HG02678 (cell line): ENCODE measurements at regions not wholly inside any gene's neighbourhood (a gene's known extent, or its start where the extent isn't known, plus 50 kb on each side); places are given as distances from the start of the nearest gene placed in this dataset.

Experiments used
- ATAC-seq: cut with Tn5 transposase; IDR thresholded peaks from one replicate; pipeline ENCODE4 v1.9.1; 2021; ENCODE audit warnings: mild to moderate bottlenecking, moderate library complexity; ENCODE audit not compliant: unreplicated experiment

DNA sequence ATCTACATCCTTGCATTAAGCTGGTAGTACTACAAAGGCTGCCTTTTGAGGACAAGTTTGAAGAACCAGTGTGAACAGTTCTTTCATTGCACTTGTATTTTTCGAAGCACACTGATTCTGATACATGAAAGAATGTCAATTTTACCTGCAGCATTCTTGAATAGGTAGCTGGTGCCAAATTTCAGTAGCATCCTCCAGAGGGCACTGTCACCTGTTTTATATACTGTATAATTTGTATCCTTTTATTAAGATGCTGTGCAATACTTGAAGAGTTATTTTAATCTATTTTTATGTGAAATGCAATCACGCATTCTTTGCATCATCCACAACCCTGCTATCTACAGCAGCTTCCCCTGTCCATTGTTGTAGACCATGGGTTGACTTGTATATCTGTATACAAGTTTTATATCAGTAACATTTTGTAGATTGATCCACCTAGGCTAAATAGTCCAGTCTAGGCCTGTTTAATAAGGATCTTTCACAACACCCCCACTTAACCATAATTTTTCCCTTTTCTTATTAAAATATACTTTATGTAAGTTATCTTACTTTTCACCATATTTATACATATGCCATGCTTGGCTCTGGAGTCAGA, 325.7 kb downstream of the PCDH7 start:
- ATAC-seq = no peak

DNA sequence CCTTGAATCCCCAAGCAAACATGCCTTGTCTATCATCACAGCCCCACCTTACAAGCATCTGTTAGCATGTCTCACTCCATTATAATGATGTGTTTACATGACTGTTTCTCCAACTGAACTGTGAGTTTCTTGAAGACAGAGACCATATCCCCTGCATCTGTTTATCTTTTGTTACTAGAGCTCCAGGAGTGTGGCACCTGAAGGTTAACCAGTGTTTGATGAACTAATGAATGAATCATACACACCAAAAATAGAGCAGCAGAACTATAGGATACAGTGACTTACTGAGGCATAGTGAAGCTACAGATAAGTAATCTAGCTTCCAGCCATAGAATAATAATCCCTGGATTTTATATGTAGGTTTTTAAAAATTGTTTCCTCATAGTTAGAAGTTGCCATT, 331.0 kb downstream of the PCDH7 start:
- ATAC-seq = no peak

DNA sequence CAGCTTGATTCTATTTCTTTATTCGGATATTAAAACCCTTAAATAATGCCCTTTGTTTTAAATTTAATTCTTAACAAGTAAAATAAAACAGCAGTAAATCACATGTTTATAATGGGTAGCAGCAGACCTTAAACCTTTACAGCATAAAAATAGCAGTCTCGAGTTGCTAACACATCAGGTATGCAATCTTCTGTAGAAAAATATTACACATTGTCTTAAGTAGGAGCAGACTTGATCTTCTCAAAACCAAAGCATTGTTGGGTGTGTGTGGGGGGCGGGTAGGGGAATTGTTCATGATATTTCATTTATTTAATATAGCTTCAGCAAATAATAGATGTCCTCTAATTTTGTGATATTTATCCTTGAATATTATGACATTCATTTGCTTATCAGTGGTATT, 331.4 kb downstream of the PCDH7 start:
- no peak for ATAC-seq

DNA sequence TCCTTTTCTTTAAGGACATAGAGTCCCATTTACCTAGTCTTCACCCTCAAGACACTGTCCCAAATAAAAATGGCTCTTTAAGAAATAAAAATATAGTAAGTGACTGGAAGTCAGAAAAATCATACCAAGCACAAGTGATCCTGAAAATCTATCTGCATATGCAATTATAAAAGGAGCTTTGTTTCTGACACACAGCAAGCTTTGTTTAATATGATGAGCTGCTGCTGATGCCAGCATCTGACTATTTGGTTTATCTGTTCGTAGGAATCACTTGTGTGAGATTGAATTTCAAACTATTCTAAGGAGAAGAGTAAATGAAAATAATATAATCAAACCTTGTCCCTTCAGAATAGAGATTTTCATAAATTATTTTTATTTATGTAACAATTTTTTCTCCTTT, 332.4 kb downstream of the PCDH7 start:
- ATAC-seq = no peak

DNA sequence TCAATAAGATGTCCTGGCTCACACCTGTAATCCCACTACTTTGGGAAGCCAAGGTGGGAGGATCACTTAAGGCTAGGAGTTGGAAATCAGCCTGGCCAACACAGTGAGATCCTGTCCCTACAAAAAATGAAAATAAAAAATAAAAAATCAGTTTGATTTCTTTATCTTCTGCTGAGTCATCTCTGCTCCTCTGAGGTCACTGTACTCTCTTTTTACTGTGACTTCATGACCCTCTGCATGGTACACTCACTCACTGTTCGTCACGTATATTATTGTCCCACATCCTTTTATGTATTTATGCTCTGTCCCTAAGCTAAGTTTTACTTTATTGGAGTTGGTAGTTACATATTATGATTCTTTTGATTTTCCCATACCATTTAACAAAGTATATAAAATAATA, 333.3 kb downstream of the PCDH7 start:
- ATAC-seq = no peak

DNA sequence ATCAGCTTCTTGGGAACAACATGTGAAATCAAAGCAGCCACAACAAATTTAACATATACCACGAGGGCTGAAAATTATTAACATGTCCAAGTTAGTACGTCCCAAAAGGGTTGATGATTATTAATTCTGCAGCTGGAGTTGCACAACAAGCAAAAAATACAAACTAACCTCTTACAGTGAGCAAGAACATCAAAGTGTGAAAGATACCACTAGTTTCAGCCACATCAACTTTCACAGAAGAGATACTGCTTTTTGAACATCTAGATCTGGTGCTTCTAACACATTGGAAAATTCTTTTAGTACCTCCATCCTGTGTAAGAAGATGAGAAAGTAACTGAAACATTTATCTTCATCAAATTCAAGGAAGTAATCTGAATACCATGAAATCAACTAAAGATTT, 334.1 kb downstream of the PCDH7 start:
- no peak for ATAC-seq

DNA sequence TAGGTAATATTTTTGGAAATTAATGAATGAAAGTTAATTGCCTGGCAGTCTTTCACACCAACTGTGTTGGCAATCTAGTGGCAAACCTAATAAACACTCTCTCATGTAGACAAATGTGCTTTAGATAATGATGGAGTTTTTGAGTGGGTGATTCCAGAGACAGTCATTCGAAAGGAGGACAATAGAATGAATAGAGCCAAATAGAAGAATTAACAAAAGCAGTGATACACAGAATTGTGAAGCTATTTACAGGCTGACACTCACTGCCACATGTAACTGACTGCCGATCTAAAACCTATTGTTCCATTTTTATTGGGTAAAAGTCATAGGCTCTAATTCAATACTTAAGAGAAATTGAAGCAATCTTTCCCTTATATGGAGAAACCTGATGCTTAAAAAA, 338.5 kb downstream of the PCDH7 start:
- ATAC-seq = no peak

DNA sequence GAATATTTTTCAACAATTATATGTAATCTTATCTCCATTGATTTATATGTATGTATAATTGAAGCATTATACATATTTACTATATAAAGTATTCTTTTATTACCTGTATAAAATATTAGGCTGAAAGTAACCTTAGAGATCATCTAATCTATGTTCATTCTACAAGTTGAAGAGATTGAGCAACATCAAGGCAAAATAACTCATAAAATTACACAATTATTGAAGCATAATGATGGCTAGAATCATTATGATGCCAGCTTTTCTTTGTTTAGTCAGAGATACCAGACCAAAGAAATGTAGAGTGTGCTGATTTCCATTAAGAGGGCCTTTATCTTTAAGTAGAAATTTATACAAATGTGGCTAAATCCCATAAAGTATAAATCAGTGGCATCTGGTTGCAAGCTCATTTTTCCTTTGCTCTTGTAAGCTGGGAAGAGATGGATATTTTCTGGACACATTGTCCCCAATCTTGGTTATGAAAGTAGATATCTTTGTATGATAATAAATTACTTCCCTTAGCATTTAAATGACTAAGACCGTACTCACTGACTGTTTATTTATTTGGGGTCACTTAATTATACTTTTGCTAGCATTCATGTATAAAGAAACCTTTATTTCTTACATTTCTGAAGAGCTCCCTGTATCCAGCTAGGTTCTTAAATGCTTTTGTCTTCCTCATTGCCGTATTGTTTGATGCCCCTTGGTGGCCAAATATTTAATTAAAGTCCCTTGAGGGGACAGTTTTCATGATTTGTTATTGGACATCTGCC, 339.8 kb downstream of the PCDH7 start:
- no peak for ATAC-seq

DNA sequence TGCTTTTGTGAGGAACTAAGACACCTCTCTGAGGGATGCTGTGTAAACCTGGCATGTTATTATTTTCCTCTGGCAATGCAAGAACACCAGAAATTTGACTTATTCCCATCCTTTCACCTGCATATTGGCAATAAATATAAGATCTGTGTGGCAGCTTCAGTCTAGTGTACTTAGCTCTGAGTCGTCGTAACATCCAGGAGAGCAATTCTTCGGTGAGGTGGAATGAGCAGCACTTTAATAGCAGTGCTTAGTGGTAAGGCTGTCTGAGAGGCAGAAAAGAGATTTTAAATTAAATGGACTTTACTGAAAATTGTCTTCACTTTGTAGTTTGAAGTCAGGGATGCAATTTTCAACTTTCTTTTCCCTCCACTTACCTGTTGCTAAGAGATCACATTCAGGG, 344.9 kb downstream of the PCDH7 start:
- ATAC-seq = no peak

DNA sequence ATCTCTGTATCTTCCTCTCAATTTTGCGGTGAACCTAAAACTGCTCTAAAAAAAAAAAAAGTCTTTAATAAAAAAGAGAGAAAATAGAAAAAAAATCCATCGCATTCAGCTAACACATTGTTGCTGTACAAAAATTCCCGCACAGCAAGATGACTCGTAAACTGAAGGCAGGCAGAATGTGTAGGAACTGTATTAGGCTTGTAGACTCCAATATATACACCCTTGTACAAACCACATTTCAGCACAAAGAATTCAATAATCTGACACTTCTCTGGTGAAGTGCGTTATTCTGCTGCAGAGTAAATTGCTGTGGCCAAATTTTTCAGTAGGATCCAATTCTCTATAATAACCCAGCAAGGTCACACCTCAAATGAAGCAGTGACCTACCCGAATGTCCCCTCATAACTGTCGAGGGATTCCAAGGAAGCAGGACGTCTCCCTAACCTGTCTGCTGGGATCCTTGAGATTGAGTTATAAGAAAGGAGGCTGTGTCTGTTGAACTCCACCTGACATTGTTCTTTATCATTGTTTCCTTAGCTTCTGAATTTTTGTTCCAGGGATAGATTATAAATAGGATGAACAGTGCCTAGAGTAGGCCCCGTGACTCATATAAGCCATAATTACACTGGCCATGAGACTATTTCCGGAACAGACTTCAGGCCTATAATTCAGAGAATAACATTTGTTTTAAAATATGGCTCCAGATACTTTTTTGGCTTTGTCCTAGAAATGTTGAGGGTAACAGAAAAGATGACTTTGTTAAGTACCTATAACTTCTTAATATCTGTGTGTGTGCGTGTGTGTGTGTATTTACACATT, 348.3 kb downstream of the PCDH7 start:
- no peak for ATAC-seq

DNA sequence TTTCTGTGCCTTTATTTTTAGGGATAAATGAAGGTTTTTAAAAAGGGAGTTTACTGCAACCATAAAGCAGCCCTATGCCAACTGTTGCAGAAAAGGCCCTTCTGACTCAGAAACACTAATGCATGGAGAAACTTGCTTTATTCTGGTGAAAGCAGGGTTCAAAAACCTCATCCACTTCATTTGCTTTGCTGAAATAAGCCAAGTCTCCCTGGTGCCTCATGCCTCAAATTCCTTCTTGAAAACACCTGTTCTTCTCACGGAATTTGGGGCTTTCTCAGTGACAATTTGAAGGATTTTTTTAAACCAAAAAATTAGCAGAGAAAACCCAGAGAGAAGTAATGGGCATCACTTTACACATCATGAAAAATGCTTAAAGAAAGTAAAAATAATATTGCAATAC, 349.0 kb downstream of the PCDH7 start:
- no peak for ATAC-seq

DNA sequence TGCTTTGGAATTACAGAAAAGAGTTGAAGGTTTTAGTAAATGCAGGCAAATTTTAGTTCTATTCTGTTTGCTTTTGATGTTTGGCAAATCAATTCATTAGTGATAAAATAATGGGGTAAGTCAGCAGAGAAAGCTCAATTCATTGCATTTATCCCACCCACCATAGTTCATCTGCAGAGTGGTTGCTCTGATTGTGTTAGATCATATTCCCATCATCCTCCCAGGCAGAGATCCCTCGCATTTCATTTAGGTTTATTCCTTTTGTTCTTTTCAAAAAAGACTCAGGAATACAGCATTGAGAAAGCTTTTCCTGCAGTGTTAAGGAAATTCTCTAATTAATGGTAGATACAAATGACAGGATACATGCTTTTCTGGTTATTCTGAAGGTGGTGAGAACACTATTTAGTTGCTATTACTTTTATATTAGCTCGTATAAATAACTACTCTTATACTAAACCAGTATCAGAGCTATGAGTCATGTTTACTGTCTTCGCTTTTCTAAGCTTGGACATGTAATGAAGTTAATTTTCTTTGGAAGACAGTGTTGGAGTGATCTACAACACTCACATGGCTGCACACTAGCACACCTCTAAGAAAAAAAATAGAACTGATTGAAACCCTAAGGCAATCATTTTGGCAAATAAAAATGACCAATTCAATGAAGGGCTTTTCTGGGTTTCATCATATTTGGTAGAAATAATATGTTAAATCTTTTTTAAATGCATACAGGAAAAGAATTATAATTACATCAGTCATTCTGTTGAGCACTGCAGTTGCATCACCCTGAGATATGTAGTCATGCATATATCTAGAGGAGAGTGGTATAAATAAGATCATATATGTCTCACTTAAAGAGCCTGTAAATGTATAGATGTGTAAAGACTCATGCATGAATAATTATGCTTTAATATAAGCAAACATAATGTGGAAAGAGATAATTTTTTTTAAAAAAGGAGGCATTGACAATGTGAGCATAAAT, 351.6 kb downstream of the PCDH7 start:
- ATAC-seq = no peak

DNA sequence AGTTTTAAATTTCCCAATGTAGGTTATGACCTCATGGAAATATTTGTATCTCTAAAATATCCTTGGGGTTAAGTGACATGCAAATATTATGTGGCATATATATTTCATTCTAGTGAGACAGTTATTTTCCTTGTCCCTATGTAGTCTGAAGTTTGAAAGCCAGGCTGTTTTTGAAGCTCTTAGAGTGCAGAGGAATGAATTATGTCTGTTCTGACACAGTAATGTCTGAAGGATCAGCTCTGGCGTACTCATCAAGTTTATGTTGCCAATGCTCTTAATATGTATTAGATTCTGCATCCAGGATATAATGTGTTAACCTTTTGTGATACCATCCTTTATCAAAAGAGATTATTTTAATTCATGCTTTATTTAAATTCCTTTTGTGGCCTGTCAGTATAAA, 355.8 kb downstream of the PCDH7 start:
- no peak for ATAC-seq

DNA sequence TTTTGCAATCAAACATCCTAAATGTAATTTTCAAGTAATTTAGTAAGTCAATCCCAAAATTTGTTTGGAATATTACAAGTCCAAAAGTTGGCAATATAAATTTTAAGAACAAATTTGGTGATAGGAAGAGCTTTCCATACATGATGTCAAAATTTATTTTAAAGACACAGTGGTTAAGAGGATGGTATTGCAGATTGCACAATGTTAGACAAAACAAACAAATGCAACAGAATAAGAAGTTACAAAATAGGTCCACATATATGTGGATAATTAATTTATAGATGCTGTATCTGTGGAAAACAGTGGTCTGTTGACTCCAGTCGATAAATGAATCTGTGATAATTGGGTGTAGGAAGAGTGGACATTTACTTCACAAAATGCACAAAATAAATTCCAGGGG, 358.5 kb downstream of the PCDH7 start:
- ATAC-seq = no peak

DNA sequence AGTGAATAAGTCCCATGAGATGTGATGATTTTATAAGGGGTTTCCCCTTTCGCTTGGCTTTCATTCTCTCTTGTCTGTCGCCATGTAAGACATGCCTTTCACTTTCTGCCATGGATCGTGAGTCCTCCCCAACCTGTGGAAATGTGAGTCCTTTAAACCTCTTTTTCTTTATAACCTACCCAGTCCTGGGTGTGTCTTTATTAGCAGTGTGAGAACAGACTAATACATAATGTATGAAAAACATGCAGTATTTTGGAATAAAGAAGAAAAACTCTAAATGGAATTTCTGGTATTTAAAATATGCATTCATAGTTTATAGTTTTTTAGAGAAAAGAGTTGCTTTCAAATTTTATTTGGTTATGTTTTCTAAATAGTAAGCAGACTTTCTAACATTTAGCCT, 360.7 kb downstream of the PCDH7 start:
- ATAC-seq = no peak

DNA sequence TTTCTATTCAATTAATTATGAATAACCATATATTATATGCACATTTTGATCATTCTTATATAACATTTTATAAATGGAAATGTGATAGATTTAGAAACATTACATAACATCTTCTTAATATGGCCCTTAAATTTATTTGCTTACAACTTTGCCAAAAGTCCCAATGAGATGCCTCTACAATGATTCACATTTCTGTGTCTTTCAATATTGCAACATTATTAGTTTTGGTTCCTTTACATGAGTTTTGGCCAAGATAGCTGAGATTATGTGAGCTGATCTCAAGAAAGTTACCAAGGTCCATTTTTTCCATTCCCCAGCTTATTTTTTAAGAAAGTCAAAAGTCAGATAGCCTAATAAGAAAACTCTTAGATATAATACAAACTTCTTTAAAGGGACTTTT, 361.2 kb downstream of the PCDH7 start:
- no peak for ATAC-seq

DNA sequence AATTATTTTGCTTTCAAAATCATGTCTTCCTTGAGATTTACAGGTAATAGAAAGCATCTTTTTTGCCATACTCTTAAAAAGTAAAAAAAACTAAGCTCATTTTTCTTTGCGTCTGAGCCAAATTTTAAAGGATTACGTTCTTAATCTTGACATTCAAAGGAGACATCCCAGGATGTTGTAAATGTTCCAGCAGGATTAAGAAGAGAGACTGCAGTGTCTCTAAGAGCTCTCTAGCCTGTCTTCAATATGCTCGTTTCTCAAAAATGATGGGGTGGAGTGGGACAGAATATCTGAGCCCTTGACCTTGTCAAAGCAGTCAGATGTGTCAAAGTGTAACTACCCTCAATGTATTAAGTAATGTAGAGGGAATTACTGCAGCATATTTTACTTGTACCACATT, 363.3 kb downstream of the PCDH7 start:
- ATAC-seq = no peak

DNA sequence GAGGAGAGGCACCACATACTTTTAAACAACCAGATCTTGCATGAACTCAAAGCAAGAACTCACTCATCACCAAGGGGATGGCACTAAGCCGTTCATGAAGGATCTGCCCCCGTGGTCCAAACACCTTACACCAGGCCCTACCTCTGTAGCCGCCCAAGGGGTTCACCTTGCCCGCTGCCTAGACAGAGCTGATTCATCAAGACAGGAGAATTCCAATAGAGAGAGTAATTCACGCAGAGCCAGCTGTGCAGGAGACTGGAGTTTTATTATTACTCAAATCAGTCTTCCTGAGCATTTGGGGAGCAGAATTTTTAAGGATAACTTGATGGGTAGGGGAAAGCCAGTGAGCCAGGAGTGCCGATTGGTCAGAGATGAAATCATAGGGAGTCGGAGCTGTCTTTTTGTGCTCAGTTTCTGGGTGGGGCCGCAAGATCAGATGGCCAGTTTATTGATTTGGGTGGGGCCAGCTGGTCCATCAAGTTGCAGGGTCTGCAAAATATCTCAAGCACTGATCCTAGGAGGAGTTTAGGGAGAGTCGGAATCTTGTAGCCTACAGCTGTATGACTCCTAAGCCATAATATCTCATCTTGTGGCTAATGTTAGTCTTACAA, 364.7 kb downstream of the PCDH7 start:
- no peak for ATAC-seq

DNA sequence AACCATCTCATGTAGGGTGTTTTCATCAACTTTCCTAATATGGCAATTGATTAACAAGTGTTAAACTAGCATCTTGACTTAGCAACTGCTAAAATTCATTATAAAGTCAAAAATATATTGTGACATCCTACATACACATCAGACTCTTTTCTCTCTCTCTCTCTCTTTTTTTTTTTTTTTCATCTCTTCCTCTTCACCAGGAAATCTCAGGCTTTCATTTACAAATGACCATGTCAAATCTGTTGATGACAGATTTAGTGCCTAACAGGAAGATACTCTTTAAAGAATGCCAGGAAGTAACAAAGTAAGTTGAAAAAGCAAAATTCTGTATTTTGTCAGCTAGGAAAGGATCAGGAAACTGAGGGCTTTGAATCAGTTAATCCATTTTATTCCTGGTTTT, 365.5 kb downstream of the PCDH7 start:
- no peak for ATAC-seq

DNA sequence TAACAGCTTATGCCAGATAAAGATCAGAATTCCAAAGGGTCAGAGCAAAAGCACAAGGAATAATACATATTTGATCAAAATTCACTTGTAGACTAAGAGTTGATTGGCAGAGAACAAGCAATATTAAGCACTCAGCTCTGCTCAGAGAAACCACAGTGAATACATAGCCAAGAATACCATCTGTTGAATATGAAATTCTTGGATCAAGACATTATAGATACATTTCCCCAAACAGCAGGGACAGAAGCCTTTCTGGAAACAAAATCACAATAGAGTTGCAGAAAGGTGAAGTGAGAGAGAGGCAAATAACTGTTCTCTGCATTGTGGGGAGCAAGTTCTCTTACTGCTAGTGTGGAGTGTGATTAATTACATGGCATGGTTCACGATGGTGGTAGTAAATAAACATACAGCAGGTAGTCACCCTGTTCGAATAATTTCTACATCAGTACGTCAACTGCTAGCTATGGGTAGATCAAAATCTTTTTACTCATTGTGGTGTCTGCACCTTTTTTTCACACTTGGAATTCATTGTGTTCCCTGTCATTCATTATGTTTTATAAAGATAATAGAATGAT, 366.7 kb downstream of the PCDH7 start:
- no peak for ATAC-seq
